ENCODE measurements at regions not wholly inside any gene's neighbourhood (a gene's known extent, or its start where the extent isn't known, plus 50 kb on each side); places are given as distances from the start of the nearest gene placed in this dataset.

DNA sequence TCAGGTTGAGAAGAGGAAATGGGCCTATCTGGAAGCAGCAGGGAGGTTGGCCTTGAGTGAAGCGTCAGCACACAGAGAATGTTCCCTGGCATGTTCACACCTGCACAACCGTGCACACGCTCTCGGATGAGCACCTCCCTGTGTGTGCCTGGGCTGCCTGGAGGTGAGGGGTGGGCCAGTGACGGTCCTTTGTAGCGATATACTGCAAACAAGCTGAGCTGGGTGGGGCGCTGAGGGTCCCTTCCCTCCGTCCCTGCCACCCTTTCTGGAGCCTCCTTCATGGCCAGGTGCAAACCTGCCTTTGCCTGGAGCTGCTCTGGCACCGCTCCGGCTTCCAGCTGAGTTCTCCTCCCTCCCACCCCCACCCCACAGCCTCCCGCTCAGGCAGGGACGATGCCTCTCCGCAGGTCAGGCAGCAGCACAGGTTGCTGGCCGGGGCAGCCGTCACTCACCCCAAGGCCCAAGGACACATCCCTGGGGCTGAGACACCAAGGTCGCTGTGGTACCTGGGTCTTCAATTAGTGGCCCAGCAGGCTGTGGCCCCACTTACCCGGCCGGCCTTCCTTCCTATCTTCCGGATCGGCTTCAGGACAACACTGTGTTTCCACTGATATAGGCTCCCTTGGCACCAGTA lies 111.6 kb downstream of the ERMARD start:
- TF ChIP-seq, protein P1, sequence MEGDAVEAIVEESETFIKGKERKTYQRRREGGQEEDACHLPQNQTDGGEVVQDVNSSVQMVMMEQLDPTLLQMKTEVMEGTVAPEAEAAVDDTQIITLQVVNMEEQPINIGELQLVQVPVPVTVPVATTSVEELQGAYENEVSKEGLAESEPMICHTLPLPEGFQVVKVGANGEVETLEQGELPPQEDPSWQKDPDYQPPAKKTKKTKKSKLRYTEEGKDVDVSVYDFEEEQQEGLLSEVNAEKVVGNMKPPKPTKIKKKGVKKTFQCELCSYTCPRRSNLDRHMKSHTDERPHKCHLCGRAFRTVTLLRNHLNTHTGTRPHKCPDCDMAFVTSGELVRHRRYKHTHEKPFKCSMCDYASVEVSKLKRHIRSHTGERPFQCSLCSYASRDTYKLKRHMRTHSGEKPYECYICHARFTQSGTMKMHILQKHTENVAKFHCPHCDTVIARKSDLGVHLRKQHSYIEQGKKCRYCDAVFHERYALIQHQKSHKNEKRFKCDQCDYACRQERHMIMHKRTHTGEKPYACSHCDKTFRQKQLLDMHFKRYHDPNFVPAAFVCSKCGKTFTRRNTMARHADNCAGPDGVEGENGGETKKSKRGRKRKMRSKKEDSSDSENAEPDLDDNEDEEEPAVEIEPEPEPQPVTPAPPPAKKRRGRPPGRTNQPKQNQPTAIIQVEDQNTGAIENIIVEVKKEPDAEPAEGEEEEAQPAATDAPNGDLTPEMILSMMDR (IDR thresholded peaks at IDR 0.05; ENCODE audit: low read depth, low read length, missing control alignments), result no peak
- no peak overlapping the region for H3K4me3 ChIP-seq (ENCODE audit: low read depth, low read length)
- in situ Hi-C loops (cut with HindIII; ENCODE audit: low sequenced_read_pairs), result no loop called here
- no peak for DNase-seq (ENCODE audit: low read depth)

DNA sequence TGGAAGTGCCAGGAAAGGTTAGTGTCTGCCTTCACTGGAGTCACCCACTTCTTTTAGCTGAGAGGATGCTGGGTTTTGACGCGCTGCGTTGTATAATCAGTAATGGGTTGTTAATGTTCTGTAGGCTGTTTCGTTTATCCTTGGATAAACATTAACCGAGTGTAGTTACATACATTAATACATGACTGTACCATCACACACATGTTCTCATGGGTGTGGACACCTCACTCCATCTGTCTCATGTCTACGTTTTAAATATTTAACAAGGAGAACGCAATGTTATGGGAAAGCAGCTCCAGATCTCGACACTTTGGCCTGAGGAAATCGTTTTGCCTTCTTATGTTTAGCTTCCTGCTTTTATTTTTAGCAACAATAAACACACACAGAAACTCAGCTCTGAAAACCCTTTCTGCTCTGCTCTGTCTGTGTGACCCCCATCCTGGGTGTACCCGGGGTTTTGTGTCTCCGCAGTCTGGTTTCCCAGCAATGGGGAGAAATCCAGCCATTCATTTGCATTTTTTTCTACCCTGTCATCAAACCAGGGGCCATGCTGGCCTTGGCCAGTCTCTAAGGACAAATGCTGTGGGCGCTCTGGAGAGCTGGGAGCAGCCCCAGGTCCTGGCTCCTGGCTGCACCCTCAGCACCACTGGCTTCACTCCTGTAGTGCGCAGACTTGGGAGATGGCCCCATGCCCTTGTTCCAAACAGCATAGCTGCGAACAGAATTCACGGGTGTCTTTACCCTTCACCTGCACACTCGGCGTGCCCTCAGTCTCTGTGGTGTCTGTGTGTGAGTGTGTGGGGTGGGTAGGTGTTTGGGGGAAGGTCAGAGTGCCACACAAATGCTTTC lies 110.8 kb downstream of the ERMARD start:
- no peak overlapping the region for H3K4me3 ChIP-seq (ENCODE audit: low read depth, low read length)
- TF ChIP-seq, protein P1 (IDR thresholded peaks at IDR 0.05; ENCODE audit: low read depth, low read length, missing control alignments), result no peak
- in situ Hi-C loops (cut with HindIII; ENCODE audit: low sequenced_read_pairs), result no loop called here
- DNase-seq (ENCODE audit: low read depth), result no peak

DNA sequence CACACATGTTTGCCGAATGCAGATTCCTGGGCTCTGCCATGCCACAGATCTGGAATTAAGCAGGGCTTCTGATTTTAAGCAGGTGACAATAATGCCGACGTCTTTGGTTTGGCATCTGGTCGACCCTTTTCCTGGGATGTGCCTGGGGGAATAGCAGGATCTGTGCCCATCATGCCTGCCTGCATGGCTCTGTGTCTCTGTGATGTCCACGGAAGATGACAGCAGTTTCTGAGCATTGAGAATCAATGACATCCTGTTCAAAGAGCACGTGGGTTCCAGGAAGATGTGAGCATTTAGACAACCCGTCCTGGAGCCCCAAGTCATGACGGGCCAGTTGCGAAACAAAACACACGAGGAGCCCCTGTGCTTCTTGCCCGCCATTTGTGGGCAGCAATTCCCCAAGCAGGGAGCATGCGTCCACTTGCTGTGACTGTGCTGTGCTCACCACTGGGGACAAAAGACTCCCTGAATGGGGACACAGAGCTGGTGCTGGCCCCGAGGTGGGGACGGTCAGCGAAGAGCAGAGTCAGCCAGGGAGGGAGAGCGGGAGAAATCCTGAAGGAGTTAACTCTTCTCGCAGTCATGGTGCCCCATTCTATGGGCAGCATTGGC lies 110.1 kb downstream of the ERMARD start:
- DNase-seq (ENCODE audit: low read depth), result no peak

DNA sequence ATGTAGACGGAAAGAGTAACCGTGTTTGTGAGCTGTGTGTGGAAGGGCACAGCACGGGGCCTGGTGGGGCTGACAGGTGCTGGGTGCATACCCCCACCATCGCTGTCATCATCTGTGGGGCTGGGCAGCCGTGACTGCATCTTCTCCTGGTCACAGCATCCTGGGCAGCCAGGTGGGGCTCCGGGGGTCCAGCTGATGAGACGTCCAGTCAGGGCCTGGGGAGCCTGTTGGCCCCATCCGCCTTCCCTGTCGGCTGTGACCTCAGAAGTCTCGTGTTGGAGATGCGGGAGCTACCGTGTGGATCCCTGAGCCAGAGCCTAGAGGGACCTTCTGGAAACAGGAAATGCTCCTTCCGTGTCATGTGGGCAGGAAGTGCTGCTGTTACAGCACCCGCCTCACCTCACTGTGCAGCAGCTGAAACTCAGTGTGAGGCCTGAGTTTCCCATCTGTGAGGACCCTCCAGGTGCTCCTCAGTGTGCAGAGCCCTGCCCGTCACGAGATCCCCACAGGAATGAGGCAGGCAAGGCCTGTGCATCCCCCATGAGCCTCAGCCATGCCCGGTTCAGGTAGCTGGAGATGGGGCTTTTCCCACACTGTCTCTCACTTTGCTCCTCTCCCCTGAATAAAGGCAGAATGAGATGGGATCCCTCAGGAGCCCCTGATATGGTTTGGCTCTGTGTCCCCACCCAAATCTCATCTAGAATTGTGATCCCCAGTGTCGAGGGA lies 108.7 kb downstream of the ERMARD start:
- in situ Hi-C loops (cut with HindIII; ENCODE audit: low sequenced_read_pairs), result no loop called here

More for the DNA sequence above, 110.1 kb downstream of the ERMARD start:
- H3K4me3 ChIP-seq (ENCODE audit: low read depth, low read length), result no peak overlapping the region
- TF ChIP-seq, protein P1 (IDR thresholded peaks at IDR 0.05; ENCODE audit: low read depth, low read length, missing control alignments), result no peak
- in situ Hi-C loops (cut with HindIII; ENCODE audit: low sequenced_read_pairs), result no loop called here

DNA sequence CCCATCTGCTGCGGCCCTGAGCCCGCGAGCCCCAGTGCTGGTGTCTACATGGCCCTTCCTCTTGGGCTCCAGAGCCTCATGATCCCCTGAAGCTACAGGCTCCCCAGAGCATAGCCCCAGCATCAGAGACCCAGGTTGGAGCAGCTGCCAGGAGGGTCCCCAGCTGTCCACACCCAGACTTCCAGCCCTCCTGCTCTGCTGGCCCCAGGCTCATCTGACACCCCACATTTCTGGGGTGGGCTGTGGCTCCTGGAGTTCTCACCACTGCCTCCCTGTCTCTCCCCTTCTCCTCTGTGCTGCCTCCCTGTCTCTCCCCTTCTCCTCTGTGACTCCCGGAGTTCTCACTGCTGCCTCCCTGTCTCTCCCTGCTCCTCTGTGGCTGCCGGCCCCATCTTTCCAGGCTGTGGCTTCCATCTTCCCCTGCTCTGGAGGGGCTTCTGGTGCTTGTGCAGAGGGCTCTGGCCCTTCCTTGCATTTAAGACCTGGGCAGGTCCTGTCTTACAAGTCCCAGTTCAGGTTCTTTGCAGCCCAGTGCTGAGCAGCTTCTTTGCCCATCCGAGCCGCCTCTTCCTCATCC lies 108.1 kb downstream of the ERMARD start:
- TF ChIP-seq, protein P1 (IDR thresholded peaks at IDR 0.05; ENCODE audit: low read depth, low read length, missing control alignments), result no peak
- no peak for DNase-seq (ENCODE audit: low read depth)
- no peak overlapping the region for H3K4me3 ChIP-seq (ENCODE audit: low read depth, low read length)
- in situ Hi-C loops (cut with HindIII; ENCODE audit: low sequenced_read_pairs), result no loop called here

More for the DNA sequence above, 108.7 kb downstream of the ERMARD start:
- no peak for DNase-seq (ENCODE audit: low read depth)
- no peak overlapping the region for H3K4me3 ChIP-seq (ENCODE audit: low read depth, low read length)
- TF ChIP-seq, protein P1 (IDR thresholded peaks at IDR 0.05; ENCODE audit: low read depth, low read length, missing control alignments), result no peak

DNA sequence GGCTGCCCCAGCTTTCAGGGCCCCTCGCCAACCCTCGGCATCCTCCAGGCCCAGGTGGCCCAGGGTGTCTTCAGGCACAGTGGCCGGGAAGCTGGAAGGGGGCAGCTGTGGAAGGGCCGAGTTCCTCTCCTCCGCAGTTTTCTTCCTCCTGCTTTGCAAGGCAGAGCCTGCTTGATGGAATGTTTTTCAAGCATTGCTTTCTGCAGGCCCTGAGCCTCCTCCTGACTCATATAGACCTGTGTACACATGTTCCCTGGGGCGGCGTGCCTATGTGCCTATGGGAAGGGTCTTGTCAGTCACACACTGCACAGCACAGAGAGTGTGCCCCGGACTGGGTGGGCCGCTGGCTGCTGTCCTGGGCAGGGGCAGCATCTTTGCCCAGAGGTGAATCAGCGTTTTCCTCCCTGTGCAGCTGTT lies 107.5 kb downstream of the ERMARD start:
- in situ Hi-C loops (cut with HindIII; ENCODE audit: low sequenced_read_pairs), result no loop called here
- DNase-seq (ENCODE audit: low read depth), result no peak
- TF ChIP-seq, protein P1 (IDR thresholded peaks at IDR 0.05; ENCODE audit: low read depth, low read length, missing control alignments), result no peak
- no peak overlapping the region for H3K4me3 ChIP-seq (ENCODE audit: low read depth, low read length)

All from astrocyte of the cerebellum (primary cell).